ENCODE measurements at regions not wholly inside any gene's neighbourhood (a gene's known extent, or its start where the extent isn't known, plus 50 kb on each side); places are given as distances from the start of the nearest gene placed in this dataset.

- no peak for DNase-seq
Observed at GRCh38 chr10:120960725-120961124, 109.6 kb downstream of the WDR11 start.

GRCh38 chr10:120961795-120962755, 110.9 kb downstream of the WDR11 start:
- DNase-seq, result no peak

GRCh38 chr10:120962756-120963593, 111.8 kb downstream of the WDR11 start:
- no peak for DNase-seq

GRCh38 chr10:120963594-120964220, 112.5 kb downstream of the WDR11 start:
- DNase-seq, result no peak

- DNase-seq, result no peak
Observed at GRCh38 chr10:120966657-120967045, 115.5 kb downstream of the WDR11 start.

- DNase-seq, result peak; percentile 8 to 17
Observed at GRCh38 chr10:120969219-120969645, 118.1 kb downstream of the WDR11 start.

- no peak for DNase-seq
Observed at GRCh38 chr10:120970595-120971529, 119.7 kb downstream of the WDR11 start.

GRCh38 chr10:120971671-120972070, 120.5 kb downstream of the WDR11 start:
- no peak for DNase-seq

- no peak for DNase-seq
Observed at GRCh38 chr10:120972259-120972658, 121.1 kb downstream of the WDR11 start.

- no peak for DNase-seq
Observed at GRCh38 chr10:120975072-120975867, 124.1 kb downstream of the WDR11 start.

- DNase-seq, result no peak
Observed at GRCh38 chr10:120975868-120976225, 124.7 kb downstream of the WDR11 start.

GRCh38 chr10:120977897-120978296, 126.7 kb downstream of the WDR11 start:
- DNase-seq, result no peak

- no peak for DNase-seq
Observed at GRCh38 chr10:120978589-120979252, 127.6 kb downstream of the WDR11 start.

GRCh38 chr10:120979435-120980278, 128.5 kb downstream of the WDR11 start:
- no peak for DNase-seq

- no peak for DNase-seq
Observed at GRCh38 chr10:120980279-120981255, 129.4 kb downstream of the WDR11 start.

GRCh38 chr10:120981601-120982391, 130.6 kb downstream of the WDR11 start:
- DNase-seq, result no peak

GRCh38 chr10:120982507-120982906, 131.3 kb downstream of the WDR11 start:
- DNase-seq, result no peak

GRCh38 chr10:120983721-120984120, 132.6 kb downstream of the WDR11 start:
- no peak for DNase-seq

Measured in inflammatory macrophage treated with lipopolysaccharide for 1 hour (primary cell).